ENCODE measurements at regions not wholly inside any gene's neighbourhood (a gene's known extent, or its start where the extent isn't known, plus 50 kb on each side); places are given as distances from the start of the nearest gene placed in this dataset.

GRCh38 chr3:137222736-137223225, 265.0 kb downstream of the IL20RB start:
- H3K36me3 ChIP-seq (ENCODE audit: insufficient read depth, low read length) = no peaks in the 10 kb centered on the region
- DNase-seq (ENCODE audit: low read depth, low spot score) = no peak
- TF ChIP-seq POLR2AphosphoS5 (IDR thresholded peaks at IDR 0.05; ENCODE audit: borderline replicate concordance, low read depth, low read length) (no peak), EZH2 (IDR thresholded peaks at IDR 0.05) (no peak), FOXP2 (optimal IDR thresholded peaks at IDR 0.05; ENCODE audit: control extremely low read depth, extremely low read length, insufficient read depth) (no peak)
- H3K9ac ChIP-seq (ENCODE audit: insufficient read length) = no peak overlapping the region
- H3K9me3 ChIP-seq (ENCODE audit: low read depth, low read length) = no peaks in the 10 kb centered on the region
- H3K27ac ChIP-seq = no peak overlapping the region
- no peak overlapping the region for H3K4me3 ChIP-seq

GRCh38 chr3:137224464-137224863, 266.7 kb downstream of the IL20RB start:
- Histone ChIP-seq H3K9me3 (ENCODE audit: low read depth, low read length) (no peaks in the 10 kb centered on the region), H3K9ac (ENCODE audit: insufficient read length) (no peak overlapping the region), H3K4me3 (no peak overlapping the region), H3K27ac (no peak overlapping the region), H3K36me3 (ENCODE audit: insufficient read depth, low read length) (no peaks in the 10 kb centered on the region)
- DNase-seq (ENCODE audit: low read depth, low spot score) = no peak
- TF ChIP-seq EZH2 (IDR thresholded peaks at IDR 0.05) (no peak), POLR2AphosphoS5 (IDR thresholded peaks at IDR 0.05; ENCODE audit: borderline replicate concordance, low read depth, low read length) (no peak), FOXP2 (optimal IDR thresholded peaks at IDR 0.05; ENCODE audit: control extremely low read depth, extremely low read length, insufficient read depth) (no peak)

- Histone ChIP-seq H3K4me3 (no peak overlapping the region), H3K36me3 (ENCODE audit: insufficient read depth, low read length) (no peaks in the 10 kb centered on the region), H3K9me3 (ENCODE audit: low read depth, low read length) (no peaks in the 10 kb centered on the region), H3K9ac (ENCODE audit: insufficient read length) (no peak overlapping the region), H3K27ac (no peak overlapping the region)
- no peak for DNase-seq (ENCODE audit: low read depth, low spot score)
- TF ChIP-seq EZH2 (IDR thresholded peaks at IDR 0.05) (no peak), FOXP2 (optimal IDR thresholded peaks at IDR 0.05; ENCODE audit: control extremely low read depth, extremely low read length, insufficient read depth) (no peak), POLR2AphosphoS5 (IDR thresholded peaks at IDR 0.05; ENCODE audit: borderline replicate concordance, low read depth, low read length) (no peak)
Observed at GRCh38 chr3:137242836-137243400, 285.1 kb downstream of the IL20RB start.

GRCh38 chr3:137246491-137246890, 288.7 kb downstream of the IL20RB start:
- no peak overlapping the region for H3K4me3 ChIP-seq
- H3K27ac ChIP-seq = no peak overlapping the region
- TF ChIP-seq EZH2 (IDR thresholded peaks at IDR 0.05) = no peak
- TF ChIP-seq FOXP2 (optimal IDR thresholded peaks at IDR 0.05; ENCODE audit: control extremely low read depth, extremely low read length, insufficient read depth) = no peak
- no peak for TF ChIP-seq POLR2AphosphoS5 (IDR thresholded peaks at IDR 0.05; ENCODE audit: borderline replicate concordance, low read depth, low read length)
- no peaks in the 10 kb centered on the region for H3K36me3 ChIP-seq (ENCODE audit: insufficient read depth, low read length)
- no peaks in the 10 kb centered on the region for H3K9me3 ChIP-seq (ENCODE audit: low read depth, low read length)
- DNase-seq (ENCODE audit: low read depth, low spot score) = no peak
- H3K9ac ChIP-seq (ENCODE audit: insufficient read length) = no peak overlapping the region

- no peak for TF ChIP-seq EZH2 (IDR thresholded peaks at IDR 0.05)
- no peak for TF ChIP-seq POLR2AphosphoS5 (IDR thresholded peaks at IDR 0.05; ENCODE audit: borderline replicate concordance, low read depth, low read length)
- TF ChIP-seq FOXP2 (optimal IDR thresholded peaks at IDR 0.05; ENCODE audit: control extremely low read depth, extremely low read length, insufficient read depth) = no peak
- H3K27ac ChIP-seq = no peak overlapping the region
- H3K36me3 ChIP-seq (ENCODE audit: insufficient read depth, low read length) = no peaks in the 10 kb centered on the region
- H3K9ac ChIP-seq (ENCODE audit: insufficient read length) = no peak overlapping the region
- DNase-seq (ENCODE audit: low read depth, low spot score) = no peak
- no peaks in the 10 kb centered on the region for H3K9me3 ChIP-seq (ENCODE audit: low read depth, low read length)
- no peak overlapping the region for H3K4me3 ChIP-seq
Observed at GRCh38 chr3:137249311-137249940, 291.6 kb downstream of the IL20RB start.

GRCh38 chr3:137259089-137259488, 301.3 kb downstream of the IL20RB start:
- Histone ChIP-seq H3K4me3 (no peak overlapping the region), H3K27ac (no peak overlapping the region), H3K9me3 (ENCODE audit: low read depth, low read length) (no peaks in the 10 kb centered on the region), H3K36me3 (ENCODE audit: insufficient read depth, low read length) (no peaks in the 10 kb centered on the region), H3K9ac (ENCODE audit: insufficient read length) (no peak overlapping the region)
- DNase-seq (ENCODE audit: low read depth, low spot score) = no peak
- TF ChIP-seq FOXP2 (optimal IDR thresholded peaks at IDR 0.05; ENCODE audit: control extremely low read depth, extremely low read length, insufficient read depth) = no peak
- TF ChIP-seq POLR2AphosphoS5 (IDR thresholded peaks at IDR 0.05; ENCODE audit: borderline replicate concordance, low read depth, low read length) = no peak
- no peak for TF ChIP-seq EZH2 (IDR thresholded peaks at IDR 0.05)

- no peak overlapping the region for H3K9ac ChIP-seq (ENCODE audit: insufficient read length)
- H3K36me3 ChIP-seq (ENCODE audit: insufficient read depth, low read length) = no peaks in the 10 kb centered on the region
- H3K9me3 ChIP-seq (ENCODE audit: low read depth, low read length) = no peaks in the 10 kb centered on the region
- no peak for DNase-seq (ENCODE audit: low read depth, low spot score)
- TF ChIP-seq POLR2AphosphoS5 (IDR thresholded peaks at IDR 0.05; ENCODE audit: borderline replicate concordance, low read depth, low read length) (no peak), FOXP2 (optimal IDR thresholded peaks at IDR 0.05; ENCODE audit: control extremely low read depth, extremely low read length, insufficient read depth) (no peak), EZH2 (IDR thresholded peaks at IDR 0.05) (no peak)
- no peak overlapping the region for H3K27ac ChIP-seq
- no peak overlapping the region for H3K4me3 ChIP-seq
Observed at GRCh38 chr3:137259701-137260100, 301.9 kb downstream of the IL20RB start.

GRCh38 chr3:137264071-137264820, 306.5 kb downstream of the IL20RB start:
- no peak for DNase-seq (ENCODE audit: low read depth, low spot score)
- H3K27ac ChIP-seq = no peak overlapping the region
- no peak overlapping the region for H3K9ac ChIP-seq (ENCODE audit: insufficient read length)
- no peak overlapping the region for H3K4me3 ChIP-seq
- H3K36me3 ChIP-seq (ENCODE audit: insufficient read depth, low read length) = no peaks in the 10 kb centered on the region
- TF ChIP-seq FOXP2 (optimal IDR thresholded peaks at IDR 0.05; ENCODE audit: control extremely low read depth, extremely low read length, insufficient read depth) = no peak
- no peak for TF ChIP-seq POLR2AphosphoS5 (IDR thresholded peaks at IDR 0.05; ENCODE audit: borderline replicate concordance, low read depth, low read length)
- no peak for TF ChIP-seq EZH2 (IDR thresholded peaks at IDR 0.05)
- no peaks in the 10 kb centered on the region for H3K9me3 ChIP-seq (ENCODE audit: low read depth, low read length)
